ENCODE measurements at regions not wholly inside any gene's neighbourhood (a gene's known extent, or its start where the extent isn't known, plus 50 kb on each side); places are given as distances from the start of the nearest gene placed in this dataset.
"Not testable (repeated sequence)": the region's sequence is repeated elsewhere in the genome, so short reads cannot be mapped to it uniquely, and the experiment has no call there.

DNA sequence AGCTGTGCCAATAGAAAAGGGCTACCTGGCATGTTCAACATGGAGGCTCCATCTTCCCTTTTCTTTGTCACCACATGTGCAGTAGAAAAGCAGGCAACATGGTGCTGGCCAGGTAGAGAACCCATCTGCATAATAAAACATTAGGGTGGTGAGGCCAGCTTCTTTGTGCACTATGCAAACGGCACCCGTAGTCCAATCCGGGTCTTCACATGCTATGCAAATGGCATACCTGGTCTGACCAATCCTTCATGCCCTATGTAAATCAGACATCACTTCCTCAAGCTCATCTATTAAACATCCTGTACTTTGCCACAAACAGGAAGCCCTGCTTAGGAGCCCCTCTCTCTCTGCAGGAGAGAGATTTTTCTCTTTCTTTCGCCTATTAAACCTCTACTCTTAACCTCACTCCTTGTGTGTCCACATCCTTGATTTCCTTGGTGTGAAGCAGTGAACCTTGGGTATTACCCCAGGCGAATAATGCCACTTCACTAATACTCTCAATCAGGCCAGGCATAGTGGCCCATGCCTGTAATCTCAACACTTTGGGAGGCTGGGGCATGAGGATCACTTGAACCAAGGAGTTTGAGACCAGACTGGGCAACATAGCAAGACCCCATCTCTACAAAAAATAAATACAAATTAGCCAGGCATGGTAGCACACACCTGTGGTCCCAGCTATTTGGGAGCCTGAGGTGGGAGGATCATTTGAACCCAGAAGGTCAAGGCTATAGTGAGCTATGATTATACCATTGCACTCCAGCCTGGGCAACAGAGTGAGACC, 111.3 kb upstream of the MRI1 start:
- no peak for DNase-seq (ENCODE audit: low read depth in 2 of 2)

DNA sequence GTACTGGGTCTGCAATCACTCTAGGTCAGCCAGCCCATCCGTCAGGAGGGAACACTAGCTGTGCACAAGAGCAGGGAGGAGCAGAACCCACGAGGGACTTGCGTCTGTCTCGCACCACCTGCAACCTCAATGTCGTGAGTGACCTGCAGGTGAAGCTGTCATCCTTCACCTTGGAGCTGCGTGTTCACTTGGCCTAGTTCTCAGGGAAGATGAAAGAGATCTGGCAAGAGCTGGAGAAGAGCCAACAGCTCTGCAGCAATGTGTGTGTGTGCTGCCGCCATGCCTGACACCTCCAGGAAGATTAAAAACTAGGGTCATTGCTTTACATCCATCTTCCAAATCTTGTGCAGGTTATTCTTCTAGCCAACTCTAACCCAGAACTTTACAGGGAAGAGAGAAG, 117.6 kb upstream of the MRI1 start:
- no peak for DNase-seq (ENCODE audit: low read depth in 2 of 2)

- no peak for DNase-seq (ENCODE audit: low read depth in 2 of 2)
These were observed 119.7 kb upstream of the MRI1 start for GRCh38 chr19:13644645-13645044.

- no peak for DNase-seq (ENCODE audit: low read depth in 2 of 2)
These were observed 123.7 kb upstream of the MRI1 start for GRCh38 chr19:13640611-13641010.

DNA sequence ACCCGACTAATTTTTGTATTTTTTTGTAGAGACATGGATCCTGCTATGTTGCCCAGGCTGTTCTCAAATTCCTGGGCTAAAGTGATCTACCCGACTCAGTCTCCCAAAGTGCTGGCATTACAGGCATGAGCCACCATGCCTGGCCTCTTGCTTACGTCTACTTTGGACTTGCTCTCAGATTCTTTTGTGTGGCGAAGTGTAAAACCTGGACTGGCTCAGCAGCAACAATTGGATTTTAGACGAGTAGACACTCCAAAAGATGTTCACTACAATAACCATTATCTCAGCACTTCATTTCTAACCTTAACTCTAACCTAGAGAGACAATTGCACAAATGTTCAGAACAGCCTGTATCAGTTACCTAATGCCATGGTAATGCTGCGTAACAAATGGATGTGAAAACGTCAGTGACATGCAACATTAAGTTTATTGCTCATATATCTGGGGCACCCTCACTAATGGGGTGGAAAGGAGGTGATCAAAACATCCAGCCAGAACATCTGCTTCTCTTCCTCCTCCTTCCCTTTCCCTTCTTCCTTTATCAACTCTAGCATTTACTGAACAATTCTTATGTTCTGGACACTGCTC, 124.9 kb upstream of the MRI1 start:
- no peak for DNase-seq (ENCODE audit: low read depth in 2 of 2)

DNA sequence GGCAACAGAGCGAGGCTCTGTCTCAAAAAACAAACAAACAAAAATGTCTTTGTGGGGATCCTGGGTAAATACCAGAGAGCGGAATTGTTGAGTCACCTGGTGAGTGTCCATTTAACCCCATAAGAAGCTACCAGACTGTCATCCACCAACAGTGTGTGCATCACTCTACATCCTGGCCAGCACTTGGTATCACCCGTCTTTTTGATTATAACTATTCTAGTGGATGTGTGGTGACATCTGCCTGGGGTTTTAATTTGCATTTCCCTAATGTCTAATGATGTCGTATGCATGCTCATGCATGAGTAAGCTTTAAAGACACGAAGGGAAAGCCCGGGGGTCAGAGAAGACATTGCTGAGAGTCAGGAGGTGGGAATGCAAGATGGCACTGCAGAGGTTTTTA, 126.7 kb upstream of the MRI1 start:
- no peak for DNase-seq (ENCODE audit: low read depth in 2 of 2)

GRCh38 chr19:13634658-13635057, 128.4 kb upstream of the CACNA1A start:
- no peak for DNase-seq (ENCODE audit: low read depth in 2 of 2)

- DNase-seq (ENCODE audit: low read depth in 2 of 2): no peak
These were observed 127.2 kb upstream of the CACNA1A start for GRCh38 chr19:13633522-13633922.

GRCh38 chr19:13633109-13633508, 126.8 kb upstream of the CACNA1A start:
- peak; percentile 15 to 80 for DNase-seq (ENCODE audit: low read depth in 2 of 2)

- DNase-seq (ENCODE audit: low read depth in 2 of 2): not testable (repeated sequence)
These were observed 125.9 kb upstream of the CACNA1A start for GRCh38 chr19:13632164-13632563.

- DNase-seq (ENCODE audit: low read depth in 2 of 2): peak in 1 of 2 donors; percentile 14
These were observed 123.5 kb upstream of the CACNA1A start for GRCh38 chr19:13629687-13630357.

DNA sequence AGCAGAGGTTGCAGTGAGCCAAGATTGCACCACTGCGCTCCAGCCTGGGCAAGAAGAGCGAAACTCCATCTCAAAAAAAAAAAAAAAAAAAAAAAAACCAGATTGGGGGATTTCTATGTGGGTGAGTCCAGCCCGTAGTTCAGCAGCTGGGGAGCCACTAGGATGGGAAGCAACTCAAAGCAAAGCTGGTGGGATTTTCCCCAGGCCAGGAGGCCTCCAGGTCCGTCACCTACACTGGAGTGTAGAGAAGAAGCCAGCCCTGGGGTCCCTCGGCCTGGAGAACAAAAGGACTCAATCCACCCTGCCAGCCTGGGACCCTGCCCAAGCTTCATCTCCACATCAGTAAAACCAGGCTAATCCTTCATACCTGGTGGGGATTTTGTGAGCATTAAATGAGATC, 121.3 kb upstream of the CACNA1A start:
- no peak for DNase-seq (ENCODE audit: low read depth in 2 of 2)

GRCh38 chr19:13623716-13624710, 117.7 kb upstream of the CACNA1A start:
- no peak for DNase-seq (ENCODE audit: low read depth in 2 of 2)

DNA sequence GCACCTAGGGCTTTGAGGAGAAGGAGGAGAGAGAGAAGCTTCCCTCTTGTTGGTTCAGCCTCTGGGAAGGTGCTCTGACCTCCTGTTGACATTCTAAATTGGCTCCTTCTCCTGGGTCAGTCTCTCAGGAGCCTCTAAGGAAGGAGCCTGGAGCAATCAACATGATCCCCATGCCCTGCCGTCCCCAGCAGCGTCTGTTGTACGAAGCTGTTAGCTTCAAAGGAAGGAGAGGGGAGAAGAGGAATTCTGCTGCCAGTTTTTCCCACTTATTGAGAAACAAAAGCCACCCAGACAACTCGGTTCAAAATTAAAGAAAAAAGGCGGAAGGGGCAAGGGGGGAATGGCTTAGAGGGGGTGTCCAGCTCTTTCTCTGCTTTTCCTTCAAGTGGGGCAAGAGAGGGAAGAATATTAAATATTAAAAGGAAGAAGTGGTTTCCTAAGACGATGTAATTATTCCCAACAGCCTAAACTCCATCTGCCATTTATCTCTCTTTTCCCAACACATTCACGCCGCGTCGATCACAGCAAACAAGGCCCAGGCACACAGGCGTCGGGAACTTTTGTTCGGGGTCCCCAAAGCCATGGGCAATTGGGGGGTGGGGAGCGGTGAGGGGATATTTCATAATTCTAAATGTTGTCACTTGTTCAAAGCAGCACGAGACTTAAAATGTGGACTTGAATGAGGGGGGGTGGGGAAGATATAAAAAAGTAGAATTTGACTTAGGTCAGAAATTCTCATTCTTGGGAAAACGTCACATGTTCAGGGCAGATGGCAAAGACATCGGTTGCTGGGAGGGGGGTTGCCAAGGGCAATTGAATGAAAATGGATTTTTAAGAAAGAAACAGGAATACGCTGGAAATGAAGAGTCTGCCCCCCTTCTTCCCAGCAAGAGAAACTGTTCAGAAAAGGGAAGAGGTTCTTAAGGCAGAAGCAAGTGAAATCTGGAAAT, 116.8 kb upstream of the CACNA1A start:
- no peak for DNase-seq (ENCODE audit: low read depth in 2 of 2)

DNA sequence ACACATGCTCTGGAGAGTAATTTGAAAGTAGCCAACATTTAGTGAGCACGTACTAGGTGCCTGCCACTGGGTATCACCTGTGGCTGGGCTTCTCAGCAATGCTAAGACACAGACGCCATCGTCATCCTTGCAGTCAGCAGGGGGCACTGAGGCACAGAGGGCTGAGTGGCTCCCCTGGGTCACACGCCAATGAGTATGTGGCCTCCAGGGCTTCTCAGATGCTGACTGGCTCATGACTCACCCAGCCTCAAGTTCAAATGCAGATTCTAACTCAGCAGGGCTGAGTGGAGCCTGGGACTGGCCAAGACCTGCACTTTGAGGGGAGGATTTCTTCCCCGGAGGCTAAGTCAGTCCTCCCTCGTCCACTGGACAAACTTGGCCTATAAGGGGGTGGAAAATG, 115.1 kb upstream of the CACNA1A start:
- DNase-seq (ENCODE audit: low read depth in 2 of 2): peak in 1 of 2 donors; percentile 54

DNA sequence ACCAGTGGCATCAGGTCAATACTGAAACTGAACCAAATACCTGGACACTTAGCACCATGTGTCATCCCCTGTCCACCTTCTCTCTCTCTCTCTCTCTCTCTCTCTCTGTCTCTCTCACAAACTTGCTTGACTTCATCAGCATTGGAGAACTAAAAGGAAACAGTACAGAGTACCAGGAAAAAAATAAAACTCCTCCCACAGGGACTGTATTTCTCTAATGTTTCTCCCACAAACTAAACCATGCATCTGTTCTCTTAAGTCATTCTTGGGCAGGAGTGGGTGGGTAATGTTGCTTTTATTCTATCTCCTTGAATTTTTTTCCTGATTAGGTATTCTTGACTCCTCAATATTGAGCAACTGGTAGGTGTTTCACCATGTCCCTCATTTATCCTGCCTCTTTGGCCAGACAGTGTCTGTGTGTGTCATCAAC, 112.9 kb upstream of the CACNA1A start:
- DNase-seq (ENCODE audit: low read depth in 2 of 2): no peak

GRCh38 chr19:13615890-13616289, 109.6 kb upstream of the CACNA1A start:
- DNase-seq (ENCODE audit: low read depth in 2 of 2): no peak

- DNase-seq (ENCODE audit: low read depth in 2 of 2): no peak
These were observed 107.2 kb upstream of the CACNA1A start for GRCh38 chr19:13613447-13613846.

GRCh38 chr19:13611596-13611995, 105.3 kb upstream of the CACNA1A start:
- DNase-seq (ENCODE audit: low read depth in 2 of 2): no peak

- no peak for DNase-seq (ENCODE audit: low read depth in 2 of 2)
These were observed 103.9 kb upstream of the CACNA1A start for GRCh38 chr19:13610039-13610691.
